ENCODE measurements at regions not wholly inside any gene's neighbourhood (a gene's known extent, or its start where the extent isn't known, plus 50 kb on each side); places are given as distances from the start of the nearest gene placed in this dataset.

GRCh38 chr13:74023484-74023883, 110.7 kb downstream of the KLF12 start:
- Histone ChIP-seq H3K4me2 (ENCODE audit: low read length) (no peak overlapping the region), H3K9me3 (ENCODE audit: control insufficient read depth in 1 of 2, insufficient read depth in 1 of 2, low read depth in 1 of 2, low read length in 2 of 2) (no peaks in the 10 kb centered on the region), H3K4me3 (replicated peaks in 1 of 2; ENCODE audit: low read depth in 1 of 2, low read length in 2 of 2) (no peak overlapping the region), H3K9ac (ENCODE audit: low read length) (no peak overlapping the region), H3K36me3 (ENCODE audit: control insufficient read depth in 1 of 2, insufficient read depth in 2 of 2, low read length in 2 of 2) (no peaks in the 10 kb centered on the region), H2AFZ (ENCODE audit: low read depth, low read length, poor library complexity, severe bottlenecking) (no peak overlapping the region), H3K9me2 (ENCODE audit: insufficient read depth) (no peaks in the 10 kb centered on the region), H4K20me1 (ENCODE audit: insufficient read depth) (no peaks in the 10 kb centered on the region), H3K27ac (ENCODE audit: low read depth, low read length) (no peak overlapping the region), H3K4me1 (ENCODE audit: control insufficient read depth in 1 of 2, insufficient read depth in 2 of 2, low read length in 2 of 2) (no peaks in the 10 kb centered on the region), H3K79me2 (ENCODE audit: insufficient read depth, low read length) (no peaks in the 10 kb centered on the region), H3K27me3 (ENCODE audit: insufficient read depth, low read length) (no peaks in the 10 kb centered on the region)
- POLR2A ChIA-PET = no interaction called here
- no peak for ATAC-seq
- no peak for DNase-seq (ENCODE audit: low read depth, low spot score)
- CTCF ChIA-PET = no interaction called here
- TF ChIP-seq ZNF274 (IDR thresholded peaks at IDR 0.05; ENCODE audit: low read depth, low read length) (no peak), ATF3 (IDR thresholded peaks at IDR 0.05) (no peak), EGR1 (IDR thresholded peaks at IDR 0.05; ENCODE audit: low read depth) (no peak), EZH2phosphoT487 (IDR thresholded peaks at IDR 0.05; ENCODE audit: borderline replicate concordance) (no peak), EZH2 (IDR thresholded peaks at IDR 0.05) (no peak), POLR2AphosphoS5 (IDR thresholded peaks at IDR 0.05; ENCODE audit: low read depth, low read length) (no peak), SRF (IDR thresholded peaks at IDR 0.05; ENCODE audit: low read depth) (no peak), POLR2A (IDR thresholded peaks at IDR 0.05; ENCODE audit: borderline replicate concordance, extremely low read depth, insufficient read depth, insufficient read length) (no peak)
- intact Hi-C loops (cut with micrococcal nuclease) = no loop called here
- no TSS peak for BruUV-seq (replicated peaks)
- RAD21 ChIA-PET (ENCODE audit: low non-redundant PET in 1 of 2, low total read pairs in 2 of 2, uncharacterized antibody in 2 of 2, unreplicated experiment in 2 of 2) = no interaction called here

- ChIA-PET POLR2A (no interaction called here), RAD21 (ENCODE audit: low non-redundant PET in 1 of 2, low total read pairs in 2 of 2, uncharacterized antibody in 2 of 2, unreplicated experiment in 2 of 2) (no interaction called here), CTCF (no interaction called here)
- Histone ChIP-seq H2AFZ (ENCODE audit: low read depth, low read length, poor library complexity, severe bottlenecking) (no peak overlapping the region), H3K27me3 (ENCODE audit: insufficient read depth, low read length) (no peaks in the 10 kb centered on the region), H3K4me1 (ENCODE audit: control insufficient read depth in 1 of 2, insufficient read depth in 2 of 2, low read length in 2 of 2) (no peaks in the 10 kb centered on the region), H3K9me2 (ENCODE audit: insufficient read depth) (no peaks in the 10 kb centered on the region), H3K36me3 (ENCODE audit: control insufficient read depth in 1 of 2, insufficient read depth in 2 of 2, low read length in 2 of 2) (no peaks in the 10 kb centered on the region), H3K4me3 (replicated peaks in 1 of 2; ENCODE audit: low read depth in 1 of 2, low read length in 2 of 2) (no peak overlapping the region), H3K9ac (ENCODE audit: low read length) (no peak overlapping the region), H3K79me2 (ENCODE audit: insufficient read depth, low read length) (no peaks in the 10 kb centered on the region), H3K27ac (ENCODE audit: low read depth, low read length) (no peak overlapping the region), H4K20me1 (ENCODE audit: insufficient read depth) (no peaks in the 10 kb centered on the region), H3K9me3 (ENCODE audit: control insufficient read depth in 1 of 2, insufficient read depth in 1 of 2, low read depth in 1 of 2, low read length in 2 of 2) (no peaks in the 10 kb centered on the region), H3K4me2 (ENCODE audit: low read length) (no peak overlapping the region)
- intact Hi-C loops (cut with micrococcal nuclease) = no loop called here
- TF ChIP-seq, protein P1, sequence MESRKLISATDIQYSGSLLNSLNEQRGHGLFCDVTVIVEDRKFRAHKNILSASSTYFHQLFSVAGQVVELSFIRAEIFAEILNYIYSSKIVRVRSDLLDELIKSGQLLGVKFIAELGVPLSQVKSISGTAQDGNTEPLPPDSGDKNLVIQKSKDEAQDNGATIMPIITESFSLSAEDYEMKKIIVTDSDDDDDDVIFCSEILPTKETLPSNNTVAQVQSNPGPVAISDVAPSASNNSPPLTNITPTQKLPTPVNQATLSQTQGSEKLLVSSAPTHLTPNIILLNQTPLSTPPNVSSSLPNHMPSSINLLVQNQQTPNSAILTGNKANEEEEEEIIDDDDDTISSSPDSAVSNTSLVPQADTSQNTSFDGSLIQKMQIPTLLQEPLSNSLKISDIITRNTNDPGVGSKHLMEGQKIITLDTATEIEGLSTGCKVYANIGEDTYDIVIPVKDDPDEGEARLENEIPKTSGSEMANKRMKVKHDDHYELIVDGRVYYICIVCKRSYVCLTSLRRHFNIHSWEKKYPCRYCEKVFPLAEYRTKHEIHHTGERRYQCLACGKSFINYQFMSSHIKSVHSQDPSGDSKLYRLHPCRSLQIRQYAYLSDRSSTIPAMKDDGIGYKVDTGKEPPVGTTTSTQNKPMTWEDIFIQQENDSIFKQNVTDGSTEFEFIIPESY (IDR thresholded peaks at IDR 0.05; ENCODE audit: extremely low read depth, insufficient replicate concordance, low read length) = no peak
- TF ChIP-seq ZNF274 (IDR thresholded peaks at IDR 0.05; ENCODE audit: low read depth, low read length) = no peak
- TF ChIP-seq CBX3 (IDR thresholded peaks at IDR 0.05; ENCODE audit: low read depth) = no peak
- TF ChIP-seq EZH2 (IDR thresholded peaks at IDR 0.05) = no peak
- no peak for TF ChIP-seq SP1 (IDR thresholded peaks at IDR 0.05; ENCODE audit: low read depth)
- BruUV-seq (replicated peaks) = no TSS peak
- ATAC-seq (no peak), DNase-seq (ENCODE audit: low read depth, low spot score) (no peak)
Measured at GRCh38 chr13:74021505-74021904, 112.7 kb downstream of the KLF12 start.

All from HCT116 (cell line).